B cell (primary cell): ENCODE measurements at regions not wholly inside any gene's neighbourhood (a gene's known extent, or its start where the extent isn't known, plus 50 kb on each side); places are given as distances from the start of the nearest gene placed in this dataset.

Experiments used
- CTCF ChIP-seq: fragments of 200-600 bp; IDR thresholded peaks from one replicate; pipeline ENCODE4 v1.8.0; 2022; ENCODE audit warnings: antibody characterized with exemption, mild to moderate bottlenecking
- EZH2 ChIP-seq: IDR thresholded peaks from 2 replicates; pipeline ENCODE4 v1.6.1; 2012; ENCODE audit warnings: borderline replicate concordance, low read depth, mild to moderate bottlenecking, moderate library complexity, low read length; ENCODE audit not compliant: insufficient read depth, poor library complexity, severe bottlenecking

- no peak for TF ChIP-seq CTCF
- no peak for TF ChIP-seq EZH2
Observed at GRCh38 chr6:133697666-133698065, 191.2 kb upstream of the TCF21 start.
